ENCODE measurements at regions not wholly inside any gene's neighbourhood (a gene's known extent, or its start where the extent isn't known, plus 50 kb on each side); places are given as distances from the start of the nearest gene placed in this dataset.

- TF ChIP-seq, protein P1, sequence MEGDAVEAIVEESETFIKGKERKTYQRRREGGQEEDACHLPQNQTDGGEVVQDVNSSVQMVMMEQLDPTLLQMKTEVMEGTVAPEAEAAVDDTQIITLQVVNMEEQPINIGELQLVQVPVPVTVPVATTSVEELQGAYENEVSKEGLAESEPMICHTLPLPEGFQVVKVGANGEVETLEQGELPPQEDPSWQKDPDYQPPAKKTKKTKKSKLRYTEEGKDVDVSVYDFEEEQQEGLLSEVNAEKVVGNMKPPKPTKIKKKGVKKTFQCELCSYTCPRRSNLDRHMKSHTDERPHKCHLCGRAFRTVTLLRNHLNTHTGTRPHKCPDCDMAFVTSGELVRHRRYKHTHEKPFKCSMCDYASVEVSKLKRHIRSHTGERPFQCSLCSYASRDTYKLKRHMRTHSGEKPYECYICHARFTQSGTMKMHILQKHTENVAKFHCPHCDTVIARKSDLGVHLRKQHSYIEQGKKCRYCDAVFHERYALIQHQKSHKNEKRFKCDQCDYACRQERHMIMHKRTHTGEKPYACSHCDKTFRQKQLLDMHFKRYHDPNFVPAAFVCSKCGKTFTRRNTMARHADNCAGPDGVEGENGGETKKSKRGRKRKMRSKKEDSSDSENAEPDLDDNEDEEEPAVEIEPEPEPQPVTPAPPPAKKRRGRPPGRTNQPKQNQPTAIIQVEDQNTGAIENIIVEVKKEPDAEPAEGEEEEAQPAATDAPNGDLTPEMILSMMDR (IDR thresholded peaks at IDR 0.05; ENCODE audit: low read depth, low read length), result no peak
- H3K4me3 ChIP-seq (ENCODE audit: low read depth, low read length), result no peak overlapping the region
Measured at GRCh38 chr4:188573104-188573503, 433.9 kb downstream of the TRIML1 start.

- TF ChIP-seq, protein P1 (IDR thresholded peaks at IDR 0.05; ENCODE audit: low read depth, low read length), result no peak
- H3K4me3 ChIP-seq (ENCODE audit: low read depth, low read length), result no peak overlapping the region
Measured at GRCh38 chr4:188578657-188579056, 439.4 kb downstream of the TRIML1 start.

GRCh38 chr4:188596021-188596420 lies 456.8 kb downstream of the TRIML1 start:
- H3K4me3 ChIP-seq (ENCODE audit: low read depth, low read length), result no peak overlapping the region
- TF ChIP-seq, protein P1 (IDR thresholded peaks at IDR 0.05; ENCODE audit: low read depth, low read length), result no peak

GRCh38 chr4:188603646-188604045 lies 464.4 kb downstream of the TRIML1 start:
- H3K4me3 ChIP-seq (ENCODE audit: low read depth, low read length), result no peak overlapping the region
- TF ChIP-seq, protein P1 (IDR thresholded peaks at IDR 0.05; ENCODE audit: low read depth, low read length), result no peak

GRCh38 chr4:188606635-188607034 lies 467.4 kb downstream of the TRIML1 start:
- H3K4me3 ChIP-seq (ENCODE audit: low read depth, low read length), result no peak overlapping the region
- TF ChIP-seq, protein P1 (IDR thresholded peaks at IDR 0.05; ENCODE audit: low read depth, low read length), result no peak

- TF ChIP-seq, protein P1 (IDR thresholded peaks at IDR 0.05; ENCODE audit: low read depth, low read length), result no peak
- no peak overlapping the region for H3K4me3 ChIP-seq (ENCODE audit: low read depth, low read length)
Measured at GRCh38 chr4:188611143-188611542, 471.9 kb downstream of the TRIML1 start.

GRCh38 chr4:188612659-188613058 lies 473.4 kb downstream of the TRIML1 start:
- TF ChIP-seq, protein P1 (IDR thresholded peaks at IDR 0.05; ENCODE audit: low read depth, low read length), result no peak
- no peak overlapping the region for H3K4me3 ChIP-seq (ENCODE audit: low read depth, low read length)

All from WI38 (cell line).